HepG2 (cell line): ENCODE measurements at regions not wholly inside any gene's neighbourhood (a gene's known extent, or its start where the extent isn't known, plus 50 kb on each side); places are given as distances from the start of the nearest gene placed in this dataset.

Experiments
- ATAC-seq: fragments of 200-7000 bp; cut with Tn5 transposase; 3 replicates; pipeline ENCODE4 v1.9.1; 2020; ENCODE audit warnings: mild to moderate bottlenecking, moderate library complexity
- BruUV-seq: library from RNA; stranded (reverse); fragments of 400-500 nt; replicated peaks from 2 replicates; lab custom pipeline; 2021; lab: Mats Ljungman, UMichigan
- CTCF ChIA-PET: fragments of 300-600 bp; formaldehyde crosslinking; extraction: SDS; loops from one replicate; lab custom pipeline; 2021; ENCODE audit warnings: low total read pairs, inconsistent platforms, low intra/inter-chr PET ratio; lab: Yijun Ruan, JAX
- POLR2A ChIA-PET: fragments of 350-600 bp; sonication (Branson Sonifier 250); formaldehyde crosslinking; loops from one replicate; lab custom pipeline; 2020; ENCODE audit warnings: antibody characterized with exemption, inconsistent platforms; lab: Yijun Ruan, JAX
- DNase-seq: peaks from one replicate; pipeline ENCODE4 v3.0.0-alpha.2; 2015; ENCODE audit warnings: low spot score
- FAIRE-seq: peaks from 3 replicates; lab custom pipeline; 2011; peaks lifted over from hg19 to GRCh38; lab: Jason Lieb, UNC
- H2AFZ ChIP-seq: one replicate; pipeline ENCODE4 v1.6.1; 2011; ENCODE audit warnings: low read length, inconsistent platforms
- H3K27ac ChIP-seq: fragments of 300-600 bp; 3 replicates; pipeline ENCODE4 v1.8.0; 2011; ENCODE audit warnings: mixed run types, mild to moderate bottlenecking, mixed read lengths, low read length, inconsistent platforms; ENCODE audit not compliant: insufficient read depth; ENCODE audit errors: extremely low read length
- H3K27me3 ChIP-seq, 2 experiments: fragments of 200-600 bp in 1 of 2; 2 replicates in 1 of 2; 3 replicates in 1 of 2; pipeline versions ENCODE4 v1.6.0 to v1.8.0; 2011; ENCODE audit warnings: low read length in 2 of 2, mild to moderate bottlenecking in 2 of 2, moderate library complexity in 2 of 2, inconsistent platforms in 1 of 2; ENCODE audit not compliant: insufficient read depth in 2 of 2, control insufficient read depth in 1 of 2
- H3K36me3 ChIP-seq, 2 experiments: fragments of 200-600 bp in 1 of 2; replicated peaks in 1 of 2; 2 replicates in 1 of 2; 3 replicates in 1 of 2; pipeline versions ENCODE4 v1.5.1 to v1.8.0; 2011; ENCODE audit warnings: low read length in 2 of 2, inconsistent platforms in 1 of 2; ENCODE audit not compliant: insufficient read depth in 2 of 2, control insufficient read depth in 1 of 2
- H3K4me1 ChIP-seq: 2 replicates; pipeline ENCODE4 v1.5.1; 2012; ENCODE audit warnings: low read length, inconsistent platforms; ENCODE audit not compliant: insufficient read depth
- H3K4me2 ChIP-seq: 2 replicates; pipeline ENCODE4 v1.6.0; 2011; ENCODE audit warnings: low read depth, low read length, inconsistent platforms
- H3K4me3 ChIP-seq, 3 experiments: fragments of 200-600 bp in 1 of 3; sonication (generic), shearing (Covaris generic) in 1 of 3; replicated peaks in 1 of 3; 2 replicates each; pipeline ENCODE4 v1.5.1; 2011 to 2016; ENCODE audit warnings: low read length in 3 of 3, inconsistent platforms in 2 of 3, low read depth in 2 of 3, mild to moderate bottlenecking in 2 of 3, control low read depth in 1 of 3, mixed read lengths in 1 of 3; ENCODE audit not compliant: insufficient read depth in 1 of 3
- H3K79me2 ChIP-seq: one replicate; pipeline ENCODE4 v1.6.1; 2011; ENCODE audit warnings: low read length, inconsistent platforms; ENCODE audit not compliant: insufficient read depth
- H3K9ac ChIP-seq: 2 replicates; pipeline ENCODE4 v1.6.0; 2011; ENCODE audit warnings: mild to moderate bottlenecking, low read depth, low read length, inconsistent platforms; ENCODE audit not compliant: insufficient read depth
- H3K9me3 ChIP-seq: 2 replicates; pipeline ENCODE4 v1.5.1; 2012; ENCODE audit warnings: mild to moderate bottlenecking, low read length
- H4K20me1 ChIP-seq: 2 replicates; pipeline ENCODE4 v1.6.0; 2011; ENCODE audit warnings: inconsistent platforms, mild to moderate bottlenecking, low read length, moderate library complexity; ENCODE audit not compliant: insufficient read depth
- FOXC1 ChIP-seq: sonication (generic); formaldehyde crosslinking; IDR thresholded peaks from 2 replicates; pipeline ENCODE4 v1.8.0; 2022; ENCODE audit warnings: mild to moderate bottlenecking, missing genetic modification reagents, borderline replicate concordance
- GABPA ChIP-seq, 2 experiments: IDR thresholded peaks; 2 replicates each; pipeline ENCODE4 v1.6.1; 2011 to 2016; ENCODE audit warnings: low read depth in 2 of 2, low read length in 1 of 2, missing biosample characterization in 1 of 2, missing genetic modification characterization in 1 of 2
- JUNB ChIP-seq: sonication (generic); formaldehyde crosslinking; IDR thresholded peaks from 2 replicates; pipeline ENCODE4 v1.8.0; 2022; ENCODE audit warnings: missing genetic modification reagents, mild to moderate bottlenecking, borderline replicate concordance
- SNRNP70 ChIP-seq: fragments of 200-400 bp; formaldehyde crosslinking; IDR thresholded peaks from 2 replicates; pipeline ENCODE4 v1.6.1; 2017; ENCODE audit warnings: mild to moderate bottlenecking, low read depth, low read length, moderate library complexity
- TAF1 ChIP-seq: sonication (generic); formaldehyde crosslinking; IDR thresholded peaks from 2 replicates; pipeline ENCODE4 v1.4.0; 2020; ENCODE audit warnings: missing genetic modification reagents
- ZFYVE20 ChIP-seq: sonication (generic); formaldehyde crosslinking; IDR thresholded peaks from 2 replicates; pipeline ENCODE4 v1.8.0; 2023; ENCODE audit warnings: low read depth, mild to moderate bottlenecking, moderate library complexity, missing genetic modification reagents, borderline replicate concordance
- ZNF232 ChIP-seq: sonication (generic); formaldehyde crosslinking; IDR thresholded peaks from 2 replicates; pipeline ENCODE4 v1.4.0; 2020; ENCODE audit warnings: missing genetic modification reagents, borderline replicate concordance
- ZNF501 ChIP-seq: sonication (generic); formaldehyde crosslinking; IDR thresholded peaks from 2 replicates; pipeline ENCODE4 v1.5.1; 2020; ENCODE audit warnings: mild to moderate bottlenecking, moderate library complexity, missing genetic modification reagents
- in situ Hi-C: cut with HindIII; loops from 2 replicates; pipeline ENCODE4 v1.10.0; 2017; ENCODE audit warnings: low pct_unique_long_range_greater_than_20kb; ENCODE audit not compliant: extremely low pct_ligation_motif_present
- intact Hi-C: fragments of 100-400 bp; cut with micrococcal nuclease; formaldehyde crosslinking; loops from one replicate; pipeline ENCODE4 v1.10.0; 2022; ENCODE audit not compliant: unreplicated experiment
- TF ChIP-seq, protein P1 (sequence below): sonication (generic); formaldehyde crosslinking; IDR thresholded peaks from 2 replicates; pipeline ENCODE4 v1.5.1; 2020; ENCODE audit warnings: mild to moderate bottlenecking, missing genetic modification reagents
- TF ChIP-seq, protein P2 (sequence below): sonication (generic); formaldehyde crosslinking; IDR thresholded peaks from 2 replicates; pipeline ENCODE4 v1.4.0; 2020; ENCODE audit warnings: missing genetic modification reagents, borderline replicate concordance

DNA sequence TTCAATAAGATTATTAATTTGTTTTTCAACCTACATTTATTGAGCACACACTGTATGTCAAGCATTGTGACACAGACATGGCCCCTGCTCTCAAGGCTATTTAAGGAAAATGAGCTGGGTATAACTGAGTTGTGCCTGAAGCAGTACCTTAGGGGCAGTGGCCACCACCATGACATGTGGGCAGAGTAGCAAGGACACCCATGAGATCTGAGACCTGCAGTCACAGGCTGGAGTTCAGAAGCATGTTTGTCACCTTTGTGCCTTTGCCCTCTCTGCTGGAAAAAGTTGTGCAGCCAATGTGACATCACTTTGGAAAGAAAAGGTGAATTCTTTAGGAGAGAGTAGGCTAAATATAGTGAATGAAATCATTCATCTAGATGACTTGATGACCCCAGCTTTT, 501.3 kb downstream of the BCOR start:
- no peak overlapping the region for H3K4me3 ChIP-seq
- ATAC-seq (no peak), DNase-seq (no peak), FAIRE-seq (no peak)
- no peaks in the 10 kb centered on the region for H3K36me3 ChIP-seq
- H3K4me1 ChIP-seq, result no peaks in the 10 kb centered on the region
- H3K9me3 ChIP-seq, result no peaks in the 10 kb centered on the region
- TF ChIP-seq ZNF232 (no peak), ZNF501 (CRISPR knock-in tag) (no peak), SNRNP70 (no peak), GABPA (IDR thresholded peaks at IDR 0.05; ENCODE audit: low read depth, low read length) (no peak), GABPA (CRISPR knock-in tag; IDR thresholded peaks at IDR 0.05; ENCODE audit: low read depth) (no peak), TAF1 (CRISPR knock-in tag) (no peak), JUNB (no peak), FOXC1 (CRISPR knock-in tag) (no peak), ZFYVE20 (no peak)
- TF ChIP-seq, protein P1, sequence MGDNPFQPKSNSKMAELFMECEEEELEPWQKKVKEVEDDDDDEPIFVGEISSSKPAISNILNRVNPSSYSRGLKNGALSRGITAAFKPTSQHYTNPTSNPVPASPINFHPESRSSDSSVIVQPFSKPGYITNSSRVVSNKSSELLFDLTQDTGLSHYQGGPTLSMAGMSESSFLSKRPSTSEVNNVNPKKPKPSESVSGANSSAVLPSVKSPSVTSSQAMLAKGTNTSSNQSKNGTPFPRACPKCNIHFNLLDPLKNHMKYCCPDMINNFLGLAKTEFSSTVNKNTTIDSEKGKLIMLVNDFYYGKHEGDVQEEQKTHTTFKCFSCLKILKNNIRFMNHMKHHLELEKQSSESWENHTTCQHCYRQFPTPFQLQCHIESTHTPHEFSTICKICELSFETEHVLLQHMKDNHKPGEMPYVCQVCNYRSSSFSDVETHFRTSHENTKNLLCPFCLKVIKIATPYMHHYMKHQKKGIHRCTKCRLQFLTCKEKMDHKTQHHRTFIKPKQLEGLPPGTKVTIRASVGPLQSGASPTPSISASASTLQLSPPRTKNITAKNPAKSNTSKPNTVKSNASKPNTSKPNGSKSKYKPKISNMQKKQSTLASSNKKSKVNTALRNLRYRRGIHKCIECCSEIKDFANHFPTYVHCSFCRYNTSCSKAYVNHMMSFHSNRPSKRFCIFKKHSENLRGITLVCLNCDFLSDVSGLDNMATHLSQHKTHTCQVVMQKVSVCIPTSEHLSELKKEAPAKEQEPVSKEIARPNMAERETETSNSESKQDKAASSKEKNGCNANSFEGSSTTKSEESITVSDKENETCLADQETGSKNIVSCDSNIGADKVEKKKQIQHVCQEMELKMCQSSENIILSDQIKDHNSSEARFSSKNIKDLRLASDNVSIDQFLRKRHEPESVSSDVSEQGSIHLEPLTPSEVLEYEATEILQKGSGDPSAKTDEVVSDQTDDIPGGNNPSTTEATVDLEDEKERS (CRISPR knock-in tag), result no peak
- TF ChIP-seq, protein P2, sequence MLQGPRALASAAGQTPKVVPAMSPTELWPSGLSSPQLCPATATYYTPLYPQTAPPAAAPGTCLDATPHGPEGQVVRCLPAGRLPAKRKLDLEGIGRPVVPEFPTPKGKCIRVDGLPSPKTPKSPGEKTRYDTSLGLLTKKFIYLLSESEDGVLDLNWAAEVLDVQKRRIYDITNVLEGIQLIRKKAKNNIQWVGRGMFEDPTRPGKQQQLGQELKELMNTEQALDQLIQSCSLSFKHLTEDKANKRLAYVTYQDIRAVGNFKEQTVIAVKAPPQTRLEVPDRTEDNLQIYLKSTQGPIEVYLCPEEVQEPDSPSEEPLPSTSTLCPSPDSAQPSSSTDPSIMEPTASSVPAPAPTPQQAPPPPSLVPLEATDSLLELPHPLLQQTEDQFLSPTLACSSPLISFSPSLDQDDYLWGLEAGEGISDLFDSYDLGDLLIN (CRISPR knock-in tag), result no peak
- no peak overlapping the region for H3K4me2 ChIP-seq
- H3K27ac ChIP-seq, result no peak overlapping the region
- no peaks in the 10 kb centered on the region for H4K20me1 ChIP-seq
- no TSS peak for BruUV-seq
- H3K9ac ChIP-seq, result no peak overlapping the region
- H2AFZ ChIP-seq, result no peak overlapping the region
- in situ Hi-C loops (no loop called here), intact Hi-C loops (no loop called here)
- no peaks in the 10 kb centered on the region for H3K79me2 ChIP-seq
- CTCF ChIA-PET, result no interaction called here
- POLR2A ChIA-PET, result no interaction called here
- no peaks in the 10 kb centered on the region for H3K27me3 ChIP-seq
